ENCODE measurements at regions not wholly inside any gene's neighbourhood (a gene's known extent, or its start where the extent isn't known, plus 50 kb on each side); places are given as distances from the start of the nearest gene placed in this dataset.

- TF ChIP-seq POLR2A (IDR thresholded peaks at IDR 0.05) (no peak), CTCF (IDR thresholded peaks at IDR 0.05) (no peak)
These were observed 61.3 kb upstream of the VGLL4 start for GRCh38 chr3:11705049-11705448.
